Adrenal gland (tissue), 9 donors: ENCODE measurements at regions not wholly inside any gene's neighbourhood (a gene's known extent, or its start where the extent isn't known, plus 50 kb on each side); places are given as distances from the start of the nearest gene placed in this dataset.

Experiments
- DNase-seq, 7 donors: peaks; one replicate each; pipeline ENCODE4 v3.0.0-alpha.2; 2019 to 2020
- H3K27ac ChIP-seq, 5 donors: fragments of 200-600 bp; sonication (generic) in 4 of 5; 1 replicate in 3 of 5; 2 replicates in 2 of 5; pipeline versions ENCODE4 v1.5.1 to v1.8.0; 2016 to 2020; ENCODE audit warnings: mild to moderate bottlenecking in 1 of 5
- H3K27me3 ChIP-seq: fragments of 200-600 bp; 2 replicates; pipeline ENCODE4 v1.8.0; 2021
- H3K36me3 ChIP-seq, 2 donors: fragments of 200-600 bp; replicated peaks in 1 of 2; 1 replicate in 1 of 2; 2 replicates in 1 of 2; pipeline versions ENCODE4 v1.5.1 to v1.8.0; 2018 to 2022
- H3K4me1 ChIP-seq, 2 donors: fragments of 200-600 bp; replicated peaks in 1 of 2; 1 replicate in 1 of 2; 2 replicates in 1 of 2; pipeline versions ENCODE4 v1.5.1 to v1.8.0; 2018 to 2021
- H3K4me3 ChIP-seq, 4 donors: fragments of 200-600 bp; sonication (generic) in 3 of 4; one replicate each; pipeline ENCODE4 v1.5.1; 2016 to 2018
- H3K9me3 ChIP-seq, 3 donors: fragments of 200-600 bp; sonication (generic) in 1 of 3; replicated peaks in 1 of 3; 1 replicate in 2 of 3; 2 replicates in 1 of 3; pipeline versions ENCODE4 v1.5.1 to v1.8.0; 2016 to 2021
- CTCF ChIP-seq, 6 experiments: fragments of 450-650 bp in 4 of 6; fragments of 200-600 bp in 2 of 6; sonication (generic) in 1 of 6; IDR thresholded peaks; 1 replicate in 5 of 6; 2 replicates in 1 of 6; pipeline versions ENCODE4 v1.5.1 to v1.8.0; 2016 to 2021; ENCODE audit warnings: antibody characterized with exemption in 6 of 6, mild to moderate bottlenecking in 2 of 6, moderate library complexity in 1 of 6
- POLR2A ChIP-seq, 2 donors: fragments of 450-650 bp; IDR thresholded peaks; one replicate each; pipeline ENCODE4 v1.6.1; 2017; ENCODE audit warnings: antibody characterized with exemption in 2 of 2, mild to moderate bottlenecking in 2 of 2, moderate library complexity in 1 of 2
- WGBS, 4 donors: extraction: QIAGEN DNeasy Blood & Tissue Kit in 2 of 4; methylation state at CpG; one replicate each; pipeline versions ENCODE4 v1.1.5 to v1.1.7; 2013 to 2017; 5-methylcytosine and 5-hydroxymethylcytosine counted together
- intact Hi-C, 2 donors: fragments of 100-400 bp; cut with DNase I; formaldehyde crosslinking; loops; one replicate each; pipeline versions ENCODE4 v1.14.1 to v1.15.0; 2022 to 2023
- donor health status: healthy with polysubstance abuse.
- donor health status: Bipolar disorder and iron deficiency.
- donor health status: DM: yes; HTN: yes; CAD: no.
- donor health status: DM: no; HTN: no; CAD: no.
- donor health status: DM: no; HTN: no; CAD: no.

- Histone ChIP-seq H3K27me3 (no peaks in the 10 kb centered on the region), H3K36me3 (no peaks in the 10 kb centered on the region), H3K4me3 (no peak overlapping the region), H3K27ac (no peak overlapping the region), H3K9me3 (no peaks in the 10 kb centered on the region), H3K4me1 (no peaks in the 10 kb centered on the region)
- 71 to 83% (median 82%) methylated on average over 2 of the region's 2 CpGs for WGBS, 4 donors
- intact Hi-C loops: no loop called here
- DNase-seq: no peak
- TF ChIP-seq POLR2A (IDR thresholded peaks at IDR 0.05) (no peak), CTCF (IDR thresholded peaks at IDR 0.05) (no peak)
Observed at GRCh38 chr2:21358976-21359375, 235.2 kb downstream of the TDRD15 start.

- no peak for DNase-seq
- WGBS, 4 donors: 86 to 95% (median 90%) methylated on average over 3 of the region's 3 CpGs
Observed at GRCh38 chr2:21361384-21361783, 237.6 kb downstream of the TDRD15 start.

GRCh38 chr2:21361957-21362486 lies 238.3 kb downstream of the TDRD15 start:
- TF ChIP-seq CTCF (IDR thresholded peaks at IDR 0.05) (no peak), POLR2A (IDR thresholded peaks at IDR 0.05) (no peak)

More at GRCh38 chr2:21361384-21361783, 237.6 kb downstream of the TDRD15 start:
- H3K27ac ChIP-seq: no peak overlapping the region
- H3K9me3 ChIP-seq: no peaks in the 10 kb centered on the region
- intact Hi-C loops: no loop called here
- H3K4me1 ChIP-seq: no peaks in the 10 kb centered on the region
- no peaks in the 10 kb centered on the region for H3K36me3 ChIP-seq
- H3K4me3 ChIP-seq: peak overlapping the region in 1 of 4 donors; percentile 1
- no peaks in the 10 kb centered on the region for H3K27me3 ChIP-seq
- no peak for TF ChIP-seq CTCF (IDR thresholded peaks at IDR 0.05)
- TF ChIP-seq POLR2A (IDR thresholded peaks at IDR 0.05): no peak

GRCh38 chr2:21363364-21363763 lies 239.6 kb downstream of the TDRD15 start:
- Histone ChIP-seq H3K36me3 (no peaks in the 10 kb centered on the region), H3K4me3 (no peak overlapping the region), H3K27ac (no peak overlapping the region), H3K9me3 (no peaks in the 10 kb centered on the region), H3K4me1 (no peaks in the 10 kb centered on the region), H3K27me3 (no peaks in the 10 kb centered on the region)
- 81 to 90% (median 85%) methylated on average over 3 of the region's 3 CpGs for whole genome bisulfite sequencing, 4 donors
- no peak for TF ChIP-seq POLR2A (IDR thresholded peaks at IDR 0.05)
- no peak for TF ChIP-seq CTCF (IDR thresholded peaks at IDR 0.05)
- DNase-seq: no peak
- intact Hi-C loops: no loop called here

More at GRCh38 chr2:21361957-21362486, 238.3 kb downstream of the TDRD15 start:
- no peaks in the 10 kb centered on the region for H3K9me3 ChIP-seq
- no peaks in the 10 kb centered on the region for H3K36me3 ChIP-seq
- intact Hi-C loops: no loop called here
- no peaks in the 10 kb centered on the region for H3K27me3 ChIP-seq
- peak overlapping the region in 1 of 4 donors; percentile 1 for H3K4me3 ChIP-seq
- 84 to 100% (median 91%) methylated on average over 5 of the region's 5 CpGs for WGBS, 4 donors
- no peaks in the 10 kb centered on the region for H3K4me1 ChIP-seq
- no peak for DNase-seq
- no peak overlapping the region for H3K27ac ChIP-seq
